T-helper 2 cell treated with Interferon-gamma antibody and Interleukin-4, amounts not matched to agents 5 μg/mL and 100 μg/mL, for 36 hours (primary cell): ENCODE measurements at regions not wholly inside any gene's neighbourhood (a gene's known extent, or its start where the extent isn't known, plus 50 kb on each side); places are given as distances from the start of the nearest gene placed in this dataset.

ENCODE experiments used
- DNase-seq: peaks from one replicate; pipeline ENCODE4 v3.0.0; 2021; ENCODE audit warnings: low spot score
- H3K27ac Mint-ChIP-seq: one replicate; pipeline ENCODE4 v1.8.0; 2021; ENCODE audit warnings: mild to moderate bottlenecking, mixed read lengths
- H3K27me3 Mint-ChIP-seq: one replicate; pipeline ENCODE4 v1.8.0; 2021; ENCODE audit warnings: low read depth, mixed read lengths
- H3K36me3 Mint-ChIP-seq: one replicate; pipeline ENCODE4 v1.8.0; 2021; ENCODE audit warnings: low read depth, mixed read lengths
- H3K4me1 Mint-ChIP-seq: one replicate; pipeline ENCODE4 v1.8.0; 2021; ENCODE audit warnings: low read depth, mixed read lengths
- H3K4me3 Mint-ChIP-seq: one replicate; pipeline ENCODE4 v1.8.0; 2022; ENCODE audit warnings: mild to moderate bottlenecking, moderate library complexity, mixed read lengths
- H3K9me3 Mint-ChIP-seq: one replicate; pipeline ENCODE4 v1.8.0; 2021; ENCODE audit warnings: mixed read lengths

DNA sequence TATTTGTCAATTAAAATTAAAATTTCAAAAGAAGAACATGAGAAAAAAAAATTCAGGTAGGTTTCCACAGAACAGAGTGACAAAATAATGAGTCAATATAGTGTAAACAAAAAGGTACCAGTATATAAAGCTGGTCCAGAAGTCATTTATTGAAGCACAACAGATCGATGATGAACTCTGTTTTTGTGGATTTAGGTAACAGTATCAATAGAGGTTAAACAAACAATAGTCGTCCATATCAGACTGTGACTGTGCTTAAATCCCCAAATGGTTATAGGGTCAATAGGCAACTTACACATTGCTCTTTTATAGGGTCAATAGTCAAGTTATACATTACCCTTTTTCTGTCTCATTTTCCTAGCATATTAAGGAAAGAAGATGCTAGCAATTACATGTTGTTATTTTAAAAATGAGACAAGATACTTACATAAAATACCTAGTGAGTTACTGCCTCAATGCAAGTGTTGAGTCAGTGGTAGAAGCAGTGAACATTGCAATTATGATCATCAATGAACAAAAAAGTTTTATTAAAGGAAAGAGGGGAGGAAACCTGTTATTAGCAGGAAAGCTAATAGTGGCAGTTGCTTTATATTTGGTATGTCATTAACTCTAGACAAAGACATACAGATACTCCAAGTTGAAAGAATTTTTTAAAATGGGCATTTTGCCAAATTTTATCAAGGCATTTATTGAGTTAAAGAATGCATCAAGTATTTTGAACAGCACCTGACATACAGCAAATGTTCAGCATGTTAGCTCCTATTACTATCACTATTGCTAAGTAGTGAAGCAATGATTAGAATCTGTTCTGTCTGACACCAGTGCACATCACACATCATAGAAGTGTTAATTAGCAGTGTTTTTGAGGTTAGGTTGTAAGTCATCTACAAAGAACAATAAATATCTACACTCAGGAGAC lies 102.9 kb downstream of the CCER1 start:
- Mint-ChIP-seq H3K4me1 (no peaks in the 10 kb centered on the region), H3K4me3 (no peak overlapping the region), H3K27ac (no peak overlapping the region), H3K27me3 (no peaks in the 10 kb centered on the region), H3K9me3 (no peaks in the 10 kb centered on the region), H3K36me3 (no peaks in the 10 kb centered on the region)
- no peak for DNase-seq

GRCh38 chr12:90842477-90842876 lies 112.5 kb downstream of the CCER1 start:
- no peaks in the 10 kb centered on the region for H3K4me1 Mint-ChIP-seq
- no peak overlapping the region for H3K27ac Mint-ChIP-seq
- H3K9me3 Mint-ChIP-seq: no peaks in the 10 kb centered on the region
- no peaks in the 10 kb centered on the region for H3K27me3 Mint-ChIP-seq
- DNase-seq: no peak
- H3K36me3 Mint-ChIP-seq: no peaks in the 10 kb centered on the region
- H3K4me3 Mint-ChIP-seq: no peak overlapping the region

DNA sequence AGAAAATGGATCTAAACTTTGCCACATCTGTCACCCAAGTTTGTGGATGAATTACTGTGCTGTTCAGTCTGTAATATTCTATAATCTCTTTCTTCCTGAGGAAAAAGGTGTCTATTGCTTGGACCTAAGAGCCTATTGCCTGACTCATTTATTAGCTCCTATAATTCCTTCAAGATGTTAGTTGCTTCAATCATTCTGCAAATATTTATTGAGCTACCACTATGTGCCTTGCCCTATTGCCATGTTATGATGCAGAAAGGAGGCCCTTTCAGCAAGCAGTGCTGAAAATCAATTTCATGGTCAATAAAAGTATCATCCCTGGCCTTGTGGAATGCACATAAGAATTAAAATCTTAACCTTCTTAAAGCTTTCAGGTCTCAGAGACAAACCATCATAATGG lies 113.6 kb downstream of the CCER1 start:
- Mint-ChIP-seq H3K36me3 (no peaks in the 10 kb centered on the region), H3K27ac (no peak overlapping the region), H3K4me1 (no peaks in the 10 kb centered on the region), H3K9me3 (no peaks in the 10 kb centered on the region), H3K27me3 (no peaks in the 10 kb centered on the region), H3K4me3 (no peak overlapping the region)
- no peak for DNase-seq

DNA sequence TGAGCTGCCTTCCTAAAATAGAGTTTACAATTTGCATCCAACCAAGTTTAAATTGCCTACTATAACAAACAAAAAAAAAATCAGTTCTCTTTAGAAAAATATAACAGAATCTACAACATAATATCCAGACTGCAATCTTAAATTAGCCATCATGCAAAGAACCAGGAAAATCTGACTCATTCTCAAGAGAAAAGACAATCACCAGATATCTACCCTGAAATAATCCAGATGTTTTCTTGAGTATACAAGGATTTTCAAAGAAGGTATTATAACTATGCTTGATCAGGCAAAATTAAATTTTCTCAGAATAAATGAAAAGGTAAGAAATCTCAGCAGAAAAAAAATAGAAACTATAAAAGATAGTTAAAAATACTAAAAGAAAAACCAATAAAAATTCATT lies 115.6 kb downstream of the CCER1 start:
- no peaks in the 10 kb centered on the region for H3K9me3 Mint-ChIP-seq
- H3K27ac Mint-ChIP-seq: no peak overlapping the region
- no peaks in the 10 kb centered on the region for H3K27me3 Mint-ChIP-seq
- H3K4me3 Mint-ChIP-seq: no peak overlapping the region
- no peaks in the 10 kb centered on the region for H3K36me3 Mint-ChIP-seq
- no peak for DNase-seq
- no peaks in the 10 kb centered on the region for H3K4me1 Mint-ChIP-seq

DNA sequence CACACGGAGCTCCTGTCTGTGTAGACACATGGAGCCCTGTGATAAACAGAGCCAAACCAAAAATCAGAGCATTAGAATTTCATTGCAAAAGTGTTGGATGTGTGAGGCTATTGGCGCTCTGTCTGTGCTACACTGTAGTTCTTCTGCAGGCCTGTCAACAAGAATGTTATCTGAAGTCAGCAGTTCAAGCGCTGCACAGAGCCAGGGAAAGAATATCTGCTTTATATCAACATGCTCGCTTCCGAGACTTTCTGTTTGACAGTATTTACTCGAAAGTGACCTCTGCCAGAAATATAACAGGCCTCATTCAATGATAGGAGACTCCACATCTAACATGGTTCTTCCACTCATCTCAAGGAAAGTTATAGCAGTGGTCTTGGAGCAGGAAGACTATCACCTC lies 118.3 kb downstream of the CCER1 start:
- Mint-ChIP-seq H3K9me3 (no peaks in the 10 kb centered on the region), H3K4me1 (no peaks in the 10 kb centered on the region), H3K4me3 (no peak overlapping the region), H3K36me3 (no peaks in the 10 kb centered on the region), H3K27ac (no peak overlapping the region), H3K27me3 (no peaks in the 10 kb centered on the region)
- no peak for DNase-seq

GRCh38 chr12:90833228-90833627 lies 121.7 kb downstream of the CCER1 start:
- no peak for DNase-seq
- Mint-ChIP-seq H3K27me3 (no peaks in the 10 kb centered on the region), H3K4me3 (no peak overlapping the region), H3K27ac (no peak overlapping the region), H3K36me3 (no peaks in the 10 kb centered on the region), H3K9me3 (no peaks in the 10 kb centered on the region), H3K4me1 (no peaks in the 10 kb centered on the region)

DNA sequence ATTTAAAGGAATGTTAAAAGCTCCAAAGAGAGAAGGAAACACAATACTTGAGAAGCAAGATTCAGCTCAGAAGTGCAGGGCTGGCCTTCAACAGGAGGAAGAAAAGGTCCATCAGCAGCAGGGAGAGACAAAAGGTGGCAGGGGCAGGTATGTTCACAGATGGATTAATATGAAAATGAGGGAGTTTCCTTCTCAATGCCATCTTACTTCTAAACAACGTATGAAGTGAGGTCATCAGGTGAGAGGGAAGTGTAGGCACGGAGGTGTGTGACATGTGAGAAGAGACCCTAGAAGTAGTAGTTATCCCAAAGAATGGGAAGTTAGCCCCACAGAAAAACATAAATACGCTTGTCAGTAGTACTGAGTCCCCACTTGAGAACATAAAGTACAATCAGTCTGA lies 122.5 kb downstream of the CCER1 start:
- no peaks in the 10 kb centered on the region for H3K4me1 Mint-ChIP-seq
- H3K4me3 Mint-ChIP-seq: no peak overlapping the region
- no peaks in the 10 kb centered on the region for H3K36me3 Mint-ChIP-seq
- H3K9me3 Mint-ChIP-seq: no peaks in the 10 kb centered on the region
- no peaks in the 10 kb centered on the region for H3K27me3 Mint-ChIP-seq
- no peak overlapping the region for H3K27ac Mint-ChIP-seq
- DNase-seq: no peak

GRCh38 chr12:90831712-90832111 lies 123.3 kb downstream of the CCER1 start:
- Mint-ChIP-seq H3K4me1 (no peaks in the 10 kb centered on the region), H3K4me3 (no peak overlapping the region), H3K27ac (no peak overlapping the region), H3K36me3 (no peaks in the 10 kb centered on the region), H3K27me3 (no peaks in the 10 kb centered on the region), H3K9me3 (no peaks in the 10 kb centered on the region)
- no peak for DNase-seq

DNA sequence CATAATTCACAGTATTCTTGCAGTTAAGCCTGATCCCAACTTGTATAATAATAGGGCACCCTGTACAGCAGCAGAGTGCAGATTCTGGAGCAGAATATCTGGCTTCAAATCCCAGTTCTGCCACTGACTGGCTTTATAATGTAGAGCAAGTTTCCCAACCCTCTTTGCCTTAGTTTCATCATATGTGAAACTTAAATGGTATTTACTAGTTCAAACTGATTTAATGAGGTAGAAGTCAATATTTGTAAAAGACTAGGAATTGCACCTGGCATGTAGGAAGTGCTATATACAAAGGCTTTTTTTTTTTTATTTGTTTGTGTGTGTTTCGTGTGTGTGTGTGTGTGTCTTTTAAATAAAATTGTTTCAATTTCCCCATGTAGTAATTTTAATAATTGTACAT lies 125.9 kb downstream of the CCER1 start:
- Mint-ChIP-seq H3K4me1 (no peaks in the 10 kb centered on the region), H3K4me3 (no peak overlapping the region), H3K36me3 (no peaks in the 10 kb centered on the region), H3K27me3 (no peaks in the 10 kb centered on the region), H3K27ac (no peak overlapping the region), H3K9me3 (no peaks in the 10 kb centered on the region)
- no peak for DNase-seq

DNA sequence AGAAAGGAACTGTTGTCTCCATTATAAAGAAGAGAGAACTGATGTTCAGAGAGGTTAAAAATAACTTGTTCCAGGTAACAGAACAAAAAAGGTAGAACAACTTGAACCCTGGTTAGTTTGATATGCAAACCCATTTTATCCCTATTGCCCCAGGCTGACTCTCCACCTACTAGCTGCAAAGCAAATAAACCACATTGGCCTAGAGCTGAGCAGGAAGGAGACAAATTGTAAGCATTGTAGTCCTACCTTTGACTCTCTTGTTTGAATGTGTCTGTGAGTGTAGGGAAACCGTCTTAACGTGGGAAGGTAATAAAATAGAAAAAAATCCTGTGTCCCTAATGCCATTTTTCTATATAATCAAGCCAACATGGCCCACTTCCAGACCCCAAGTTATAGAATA lies 126.4 kb downstream of the CCER1 start:
- Mint-ChIP-seq H3K4me3 (no peak overlapping the region), H3K27ac (no peak overlapping the region), H3K27me3 (no peaks in the 10 kb centered on the region), H3K36me3 (no peaks in the 10 kb centered on the region), H3K9me3 (no peaks in the 10 kb centered on the region), H3K4me1 (no peaks in the 10 kb centered on the region)
- DNase-seq: no peak

GRCh38 chr12:90827567-90827966 lies 127.4 kb downstream of the CCER1 start:
- Mint-ChIP-seq H3K36me3 (no peaks in the 10 kb centered on the region), H3K9me3 (no peaks in the 10 kb centered on the region), H3K4me3 (no peak overlapping the region), H3K27ac (no peak overlapping the region), H3K27me3 (no peaks in the 10 kb centered on the region), H3K4me1 (no peaks in the 10 kb centered on the region)
- DNase-seq: no peak

- H3K27me3 Mint-ChIP-seq: no peaks in the 10 kb centered on the region
- DNase-seq: no peak
- H3K4me3 Mint-ChIP-seq: no peak overlapping the region
- no peaks in the 10 kb centered on the region for H3K9me3 Mint-ChIP-seq
- H3K4me1 Mint-ChIP-seq: no peaks in the 10 kb centered on the region
- no peaks in the 10 kb centered on the region for H3K36me3 Mint-ChIP-seq
- H3K27ac Mint-ChIP-seq: no peak overlapping the region
These were observed 128.9 kb downstream of the CCER1 start for GRCh38 chr12:90826036-90826435.

DNA sequence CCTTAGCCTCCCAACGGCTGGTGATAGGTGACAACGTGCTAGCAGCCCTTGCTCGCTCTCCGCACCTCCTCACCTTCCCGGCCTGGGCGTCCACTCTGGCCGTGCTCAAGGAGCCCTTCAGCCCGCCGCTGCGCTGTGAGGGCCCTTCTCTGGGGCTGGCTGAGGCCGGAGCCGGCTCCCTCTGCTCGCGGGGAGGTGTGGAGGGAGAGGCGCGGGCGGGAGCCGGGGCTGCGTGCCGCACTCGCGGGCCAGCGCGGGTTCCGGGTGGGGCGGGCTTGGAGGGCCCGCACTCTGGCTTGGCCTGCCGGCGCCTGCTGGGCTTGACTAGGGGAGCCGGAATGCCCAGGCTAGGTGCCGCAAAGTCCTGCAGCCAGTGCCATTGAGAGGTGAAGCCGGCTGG lies 131.1 kb downstream of the CCER1 start:
- Mint-ChIP-seq H3K4me3 (no peak overlapping the region), H3K27me3 (no peaks in the 10 kb centered on the region), H3K9me3 (no peaks in the 10 kb centered on the region), H3K27ac (no peak overlapping the region), H3K36me3 (no peaks in the 10 kb centered on the region), H3K4me1 (no peaks in the 10 kb centered on the region)
- no peak for DNase-seq

GRCh38 chr12:90819709-90820108 lies 135.3 kb downstream of the CCER1 start:
- Mint-ChIP-seq H3K4me1 (no peaks in the 10 kb centered on the region), H3K27me3 (no peaks in the 10 kb centered on the region), H3K4me3 (no peak overlapping the region), H3K9me3 (no peaks in the 10 kb centered on the region), H3K27ac (no peak overlapping the region), H3K36me3 (no peaks in the 10 kb centered on the region)
- no peak for DNase-seq
